ENCODE measurements at regions not wholly inside any gene's neighbourhood (a gene's known extent, or its start where the extent isn't known, plus 50 kb on each side); places are given as distances from the start of the nearest gene placed in this dataset.

DNA sequence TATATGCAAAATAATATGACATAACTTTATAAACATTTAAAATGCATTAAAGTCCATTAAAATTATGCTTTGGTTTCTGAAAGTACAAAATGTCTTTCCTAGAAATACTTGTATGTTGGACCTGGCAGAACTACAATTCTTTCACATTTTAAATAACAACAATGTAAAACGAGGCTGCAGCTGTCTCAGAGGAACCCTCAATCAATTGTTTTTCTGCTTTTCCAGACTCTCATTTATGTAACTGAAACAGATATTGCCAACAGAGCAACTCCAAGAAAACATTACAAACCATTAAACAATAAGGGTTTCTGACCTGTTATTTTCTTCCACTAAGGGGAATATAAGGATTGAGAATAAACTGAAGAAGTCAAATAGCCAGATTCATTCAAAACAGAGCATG lies 1193.4 kb downstream of the NCAM2 start:
- TF ChIP-seq, protein P1, sequence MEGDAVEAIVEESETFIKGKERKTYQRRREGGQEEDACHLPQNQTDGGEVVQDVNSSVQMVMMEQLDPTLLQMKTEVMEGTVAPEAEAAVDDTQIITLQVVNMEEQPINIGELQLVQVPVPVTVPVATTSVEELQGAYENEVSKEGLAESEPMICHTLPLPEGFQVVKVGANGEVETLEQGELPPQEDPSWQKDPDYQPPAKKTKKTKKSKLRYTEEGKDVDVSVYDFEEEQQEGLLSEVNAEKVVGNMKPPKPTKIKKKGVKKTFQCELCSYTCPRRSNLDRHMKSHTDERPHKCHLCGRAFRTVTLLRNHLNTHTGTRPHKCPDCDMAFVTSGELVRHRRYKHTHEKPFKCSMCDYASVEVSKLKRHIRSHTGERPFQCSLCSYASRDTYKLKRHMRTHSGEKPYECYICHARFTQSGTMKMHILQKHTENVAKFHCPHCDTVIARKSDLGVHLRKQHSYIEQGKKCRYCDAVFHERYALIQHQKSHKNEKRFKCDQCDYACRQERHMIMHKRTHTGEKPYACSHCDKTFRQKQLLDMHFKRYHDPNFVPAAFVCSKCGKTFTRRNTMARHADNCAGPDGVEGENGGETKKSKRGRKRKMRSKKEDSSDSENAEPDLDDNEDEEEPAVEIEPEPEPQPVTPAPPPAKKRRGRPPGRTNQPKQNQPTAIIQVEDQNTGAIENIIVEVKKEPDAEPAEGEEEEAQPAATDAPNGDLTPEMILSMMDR (IDR thresholded peaks at IDR 0.05): no peak
- TF ChIP-seq POLR2A (IDR thresholded peaks at IDR 0.05): no peak
